Subcutaneous abdominal adipose tissue (tissue), 5 donors: ENCODE measurements at regions not wholly inside any gene's neighbourhood (a gene's known extent, or its start where the extent isn't known, plus 50 kb on each side); places are given as distances from the start of the nearest gene placed in this dataset.

Experiments
- H3K27ac ChIP-seq: one replicate; pipeline ENCODE4 v1.7.0; 2013; ENCODE audit warnings: low read depth, mild to moderate bottlenecking, inconsistent platforms, low read length, moderate library complexity
- H3K27me3 ChIP-seq, 5 donors: one replicate each; pipeline ENCODE4 v1.7.0; 2013; ENCODE audit warnings: low read length in 5 of 5, inconsistent platforms in 1 of 5; ENCODE audit not compliant: control insufficient read depth in 5 of 5, insufficient read depth in 4 of 5
- H3K36me3 ChIP-seq, 5 donors: one replicate each; pipeline ENCODE4 v1.7.0; 2013; ENCODE audit warnings: low read length in 5 of 5; ENCODE audit not compliant: control insufficient read depth in 5 of 5, insufficient read depth in 5 of 5
- H3K4me1 ChIP-seq, 5 donors: one replicate each; pipeline ENCODE4 v1.7.0; 2013; ENCODE audit warnings: low read length in 5 of 5, mild to moderate bottlenecking in 3 of 5, moderate library complexity in 1 of 5; ENCODE audit not compliant: control insufficient read depth in 5 of 5, insufficient read depth in 5 of 5
- H3K4me3 ChIP-seq, 5 donors: one replicate each; pipeline ENCODE4 v1.7.0; 2013; ENCODE audit warnings: low read length in 5 of 5, low read depth in 1 of 5
- H3K9ac ChIP-seq, 5 donors: one replicate each; pipeline ENCODE4 v1.7.0; 2013; ENCODE audit warnings: low read length in 5 of 5, mild to moderate bottlenecking in 4 of 5, moderate library complexity in 3 of 5
- H3K9me3 ChIP-seq, 5 donors: one replicate each; pipeline ENCODE4 v1.7.0; 2013; ENCODE audit warnings: low read length in 5 of 5; ENCODE audit not compliant: control insufficient read depth in 5 of 5
- donor health status: healthy.
- donor health status: healthy.
- donor health status: healthy.
- donor health status: healthy.
- donor health status: healthy.

GRCh38 chr9:118521261-118521660, 817.1 kb downstream of the TLR4 start:
- H3K4me1 ChIP-seq, result no peaks in the 10 kb centered on the region
- H3K36me3 ChIP-seq, result no peaks in the 10 kb centered on the region
- no peak overlapping the region for H3K27ac ChIP-seq
- H3K4me3 ChIP-seq, result no peak overlapping the region
- H3K9me3 ChIP-seq, result no peaks in the 10 kb centered on the region
- no peaks in the 10 kb centered on the region for H3K27me3 ChIP-seq
- no peak overlapping the region for H3K9ac ChIP-seq

DNA sequence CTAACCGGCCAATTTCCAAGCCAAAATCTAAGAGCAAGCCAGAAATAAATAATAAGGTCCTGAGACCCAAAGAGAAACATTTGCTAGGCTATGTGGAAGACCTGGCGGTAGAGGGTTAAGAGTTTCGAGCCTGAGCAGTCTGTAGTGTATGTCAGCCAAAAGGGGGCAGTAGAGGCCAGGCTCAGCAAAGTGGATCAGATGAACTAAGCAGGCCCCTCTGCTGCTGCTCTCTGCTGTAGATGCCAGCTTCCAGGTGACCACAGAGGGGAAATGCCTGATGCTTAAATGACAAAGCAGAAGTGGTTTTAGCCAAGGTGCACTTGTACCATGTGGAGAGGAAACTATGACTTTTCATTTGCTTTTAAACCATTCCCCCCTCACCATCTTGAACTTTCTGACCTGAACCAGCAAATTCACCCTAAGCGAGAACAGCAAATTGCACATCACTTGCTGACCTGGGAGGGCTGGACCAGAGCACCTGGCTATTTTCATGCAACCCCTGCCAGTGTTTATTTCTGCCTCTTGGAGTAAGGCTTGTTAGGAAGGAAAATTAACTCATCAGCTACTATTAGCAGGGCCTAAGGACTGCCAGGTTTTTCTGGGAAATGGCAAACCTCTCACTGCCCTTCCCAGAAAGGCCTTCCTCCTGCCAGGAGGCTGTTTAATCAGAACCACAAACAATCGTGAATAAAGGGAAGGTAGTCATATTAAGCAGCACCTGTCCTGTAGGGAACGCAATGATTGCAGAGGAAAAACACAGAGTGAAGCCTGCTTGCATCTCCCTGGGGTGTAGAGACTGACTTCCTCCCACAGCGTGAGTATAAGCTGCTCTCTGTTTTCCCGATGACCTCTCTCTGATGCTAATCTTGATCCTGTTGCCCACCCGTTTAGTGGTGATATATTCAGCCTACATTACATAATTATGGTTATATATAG, 818.2 kb downstream of the TLR4 start:
- Histone ChIP-seq H3K9me3 (no peaks in the 10 kb centered on the region), H3K4me3 (no peak overlapping the region), H3K4me1 (no peaks in the 10 kb centered on the region), H3K27ac (no peak overlapping the region), H3K27me3 (no peaks in the 10 kb centered on the region), H3K36me3 (no peaks in the 10 kb centered on the region), H3K9ac (no peak overlapping the region)

GRCh38 chr9:118527261-118527660, 823.1 kb downstream of the TLR4 start:
- H3K27me3 ChIP-seq, result no peaks in the 10 kb centered on the region
- no peaks in the 10 kb centered on the region for H3K9me3 ChIP-seq
- H3K36me3 ChIP-seq, result no peaks in the 10 kb centered on the region
- no peak overlapping the region for H3K27ac ChIP-seq
- H3K4me1 ChIP-seq, result peaks cover 0 to 11% (median 0%) of the 10 kb centered on the region in 5 donors
- no peak overlapping the region for H3K9ac ChIP-seq
- no peak overlapping the region for H3K4me3 ChIP-seq

DNA sequence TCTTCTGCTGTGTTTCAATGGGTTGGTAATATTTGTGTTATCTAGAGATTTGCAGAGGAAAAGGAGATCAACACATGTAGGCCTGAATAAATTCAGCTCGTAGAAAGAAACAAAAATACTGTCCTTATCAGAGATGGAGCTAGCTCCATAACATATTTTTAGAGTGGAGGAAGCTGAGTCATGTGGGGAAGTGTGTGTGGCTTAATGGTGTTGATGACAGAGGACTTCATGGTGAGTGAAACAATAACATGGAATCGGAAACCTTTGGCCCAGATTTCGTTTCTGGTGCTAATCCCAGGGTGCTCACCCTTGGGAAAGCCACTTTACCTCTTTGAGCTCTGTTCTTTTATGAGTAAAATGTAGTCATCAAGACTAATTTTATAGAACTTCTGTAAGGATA, 825.0 kb downstream of the TLR4 start:
- Histone ChIP-seq H3K9me3 (no peaks in the 10 kb centered on the region), H3K27ac (no peak overlapping the region), H3K4me3 (no peak overlapping the region), H3K36me3 (no peaks in the 10 kb centered on the region), H3K27me3 (no peaks in the 10 kb centered on the region), H3K4me1 (peaks cover 0 to 11% (median 0%) of the 10 kb centered on the region in 5 donors), H3K9ac (no peak overlapping the region)

DNA sequence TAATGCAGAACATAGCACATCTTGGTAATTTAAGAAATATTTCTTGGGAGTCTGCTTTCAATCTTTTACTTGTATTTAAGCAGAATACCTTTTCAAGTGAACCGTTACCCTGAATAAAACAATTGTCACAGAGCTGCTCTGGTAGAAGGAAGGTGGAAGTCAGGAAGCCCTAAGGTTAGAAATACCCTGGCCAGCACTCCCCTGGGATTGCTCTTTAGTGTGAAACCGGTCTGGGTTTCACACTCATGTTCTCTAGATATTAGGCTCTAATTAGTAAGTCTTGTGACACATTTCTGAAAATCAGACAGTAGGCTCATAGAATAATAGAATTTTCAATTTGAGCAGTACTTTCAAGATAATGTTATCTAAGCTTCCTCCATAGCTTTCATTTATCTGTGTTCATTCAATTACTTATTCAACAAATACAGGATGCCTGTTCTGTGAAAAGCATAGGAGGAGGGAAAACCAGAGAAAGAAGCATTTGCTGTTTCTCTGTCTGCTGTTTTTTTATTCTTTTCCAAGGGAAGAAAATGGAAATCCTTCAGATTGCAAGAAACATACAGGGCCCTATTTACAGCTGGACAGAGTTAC, 825.5 kb downstream of the TLR4 start:
- H3K4me3 ChIP-seq, result no peak overlapping the region
- peaks cover 0 to 11% (median 0%) of the 10 kb centered on the region in 5 donors for H3K4me1 ChIP-seq
- no peaks in the 10 kb centered on the region for H3K36me3 ChIP-seq
- no peaks in the 10 kb centered on the region for H3K9me3 ChIP-seq
- H3K27ac ChIP-seq, result no peak overlapping the region
- H3K27me3 ChIP-seq, result no peaks in the 10 kb centered on the region
- no peak overlapping the region for H3K9ac ChIP-seq

DNA sequence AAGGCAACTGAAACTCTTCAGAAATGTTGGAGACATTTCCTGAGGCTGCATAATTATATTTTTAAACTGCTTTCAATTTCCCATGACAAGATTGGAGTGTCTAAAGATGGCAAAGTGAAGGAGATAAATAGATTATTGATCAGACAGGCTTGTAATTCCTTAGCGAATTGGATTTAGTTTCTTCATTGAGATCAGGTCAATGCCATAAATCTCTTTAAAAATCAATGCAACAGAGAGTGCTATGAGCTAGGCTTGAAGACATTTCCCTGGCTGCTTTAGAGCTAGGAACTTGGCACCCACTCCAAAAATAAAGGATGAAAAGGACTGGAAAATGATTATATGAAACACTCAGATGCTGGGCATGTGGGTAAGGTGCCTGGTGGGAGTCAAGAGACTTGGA, 828.4 kb downstream of the TLR4 start:
- no peak overlapping the region for H3K27ac ChIP-seq
- H3K4me3 ChIP-seq, result no peak overlapping the region
- H3K4me1 ChIP-seq, result peaks cover 0 to 11% (median 0%) of the 10 kb centered on the region in 5 donors
- H3K9me3 ChIP-seq, result no peaks in the 10 kb centered on the region
- H3K36me3 ChIP-seq, result no peaks in the 10 kb centered on the region
- no peaks in the 10 kb centered on the region for H3K27me3 ChIP-seq
- H3K9ac ChIP-seq, result no peak overlapping the region

DNA sequence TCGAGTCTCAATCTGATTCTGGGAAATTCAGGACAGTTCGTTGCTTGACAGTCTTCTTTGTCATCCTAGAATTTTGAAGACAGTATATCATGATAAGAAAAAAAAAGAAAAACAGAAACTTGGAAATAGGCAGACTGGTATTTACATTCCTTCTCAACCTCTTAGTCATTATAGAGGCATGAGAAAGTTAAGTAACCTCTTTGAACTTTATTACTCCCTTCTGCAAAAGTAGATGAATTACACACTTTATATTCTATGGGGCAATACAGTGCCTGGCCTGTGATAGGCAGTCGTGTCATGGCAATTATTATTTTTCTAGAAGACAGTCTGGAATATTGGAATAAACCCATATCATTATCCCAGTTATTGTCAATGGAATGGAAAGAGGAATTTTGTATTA, 828.9 kb downstream of the TLR4 start:
- Histone ChIP-seq H3K4me1 (peaks cover 0 to 11% (median 0%) of the 10 kb centered on the region in 5 donors), H3K27me3 (no peaks in the 10 kb centered on the region), H3K27ac (no peak overlapping the region), H3K9ac (no peak overlapping the region), H3K36me3 (no peaks in the 10 kb centered on the region), H3K9me3 (no peaks in the 10 kb centered on the region), H3K4me3 (no peak overlapping the region)

GRCh38 chr9:118533850-118534249, 829.6 kb downstream of the TLR4 start:
- Histone ChIP-seq H3K4me1 (peaks cover 0 to 9% (median 0%) of the 10 kb centered on the region in 5 donors), H3K36me3 (no peaks in the 10 kb centered on the region), H3K9me3 (no peaks in the 10 kb centered on the region), H3K27ac (no peak overlapping the region), H3K4me3 (no peak overlapping the region), H3K27me3 (no peaks in the 10 kb centered on the region), H3K9ac (no peak overlapping the region)

DNA sequence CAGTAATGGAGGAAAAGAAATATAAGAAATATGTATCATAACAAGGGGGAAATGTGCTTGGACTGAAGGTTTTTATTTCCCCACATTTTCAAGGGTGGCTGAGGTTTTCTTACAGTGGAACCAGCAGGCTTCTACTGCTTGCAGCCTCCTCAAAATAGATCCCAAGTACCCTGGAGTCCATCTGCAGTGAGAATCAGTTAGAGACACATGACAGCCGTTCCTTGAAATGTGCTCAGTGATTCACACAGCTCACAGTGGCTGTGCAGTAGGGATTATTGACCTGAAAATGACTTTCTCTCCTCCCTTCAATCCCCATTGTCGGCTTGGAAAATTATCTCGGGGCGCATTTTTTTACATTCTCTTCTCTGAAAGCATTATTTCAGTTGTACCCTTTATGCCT, 832.0 kb downstream of the TLR4 start:
- H3K36me3 ChIP-seq, result no peaks in the 10 kb centered on the region
- no peaks in the 10 kb centered on the region for H3K9me3 ChIP-seq
- no peak overlapping the region for H3K9ac ChIP-seq
- no peak overlapping the region for H3K27ac ChIP-seq
- no peaks in the 10 kb centered on the region for H3K4me1 ChIP-seq
- H3K4me3 ChIP-seq, result no peak overlapping the region
- no peaks in the 10 kb centered on the region for H3K27me3 ChIP-seq

DNA sequence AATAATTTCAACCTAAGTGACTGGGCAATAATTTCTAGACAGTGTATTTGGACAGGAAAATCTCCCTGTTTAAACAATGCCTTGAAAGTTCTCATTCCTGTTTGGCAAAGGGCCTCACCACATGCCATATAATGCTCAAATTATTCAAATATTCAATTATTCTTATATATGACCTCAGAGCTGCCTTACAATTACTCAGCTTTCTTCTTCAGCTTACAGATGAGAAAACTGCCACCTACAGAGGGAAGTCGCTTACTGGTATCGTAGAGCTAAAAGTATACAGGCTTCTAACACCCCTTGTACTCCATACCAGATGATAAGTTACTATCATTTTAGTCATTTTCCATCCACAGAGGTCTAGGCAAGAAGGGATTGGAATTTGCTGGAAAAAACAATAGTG, 830.3 kb downstream of the BRINP1 start:
- no peaks in the 10 kb centered on the region for H3K4me1 ChIP-seq
- H3K27me3 ChIP-seq, result no peaks in the 10 kb centered on the region
- no peaks in the 10 kb centered on the region for H3K9me3 ChIP-seq
- H3K27ac ChIP-seq, result no peak overlapping the region
- H3K36me3 ChIP-seq, result no peaks in the 10 kb centered on the region
- H3K9ac ChIP-seq, result no peak overlapping the region
- no peak overlapping the region for H3K4me3 ChIP-seq
